DMS79 (cell line): ENCODE measurements at regions not wholly inside any gene's neighbourhood (a gene's known extent, or its start where the extent isn't known, plus 50 kb on each side); places are given as distances from the start of the nearest gene placed in this dataset.

Experiments used
- DNase-seq: peaks from one replicate; lab custom pipeline; 2025; lab: John Stamatoyannopoulos, UW

GRCh38 chr12:59839514-59839913 is 243.7 kb downstream of the SLC16A7 start:
- DNase-seq = no peak

- DNase-seq = no peak
Measured at GRCh38 chr12:59843260-59843843, 247.5 kb downstream of the SLC16A7 start.

GRCh38 chr12:59844750-59845149 is 248.9 kb downstream of the SLC16A7 start:
- no peak for DNase-seq

GRCh38 chr12:59845293-59845692 is 249.5 kb downstream of the SLC16A7 start:
- no peak for DNase-seq

GRCh38 chr12:59847127-59847526 is 251.3 kb downstream of the SLC16A7 start:
- DNase-seq = no peak

- no peak for DNase-seq
Measured at GRCh38 chr12:59850268-59850667, 254.4 kb downstream of the SLC16A7 start.

GRCh38 chr12:59858508-59859170 is 262.8 kb downstream of the SLC16A7 start:
- no peak for DNase-seq

- no peak for DNase-seq
Measured at GRCh38 chr12:59859171-59859510, 263.3 kb downstream of the SLC16A7 start.

GRCh38 chr12:59861635-59862034 is 265.8 kb downstream of the SLC16A7 start:
- no peak for DNase-seq

- no peak for DNase-seq
Measured at GRCh38 chr12:59867055-59867454, 271.2 kb downstream of the SLC16A7 start.

- DNase-seq = no peak
Measured at GRCh38 chr12:59867689-59868088, 271.9 kb downstream of the SLC16A7 start.

GRCh38 chr12:59871779-59872178 is 275.9 kb downstream of the SLC16A7 start:
- no peak for DNase-seq

GRCh38 chr12:59873136-59873535 is 277.3 kb downstream of the SLC16A7 start:
- DNase-seq = no peak

- no peak for DNase-seq
Measured at GRCh38 chr12:59874781-59875180, 279.0 kb downstream of the SLC16A7 start.

GRCh38 chr12:59886131-59886733 is 290.4 kb downstream of the SLC16A7 start:
- no peak for DNase-seq

GRCh38 chr12:59887178-59887577 is 291.3 kb downstream of the SLC16A7 start:
- no peak for DNase-seq

- DNase-seq = no peak
Measured at GRCh38 chr12:59890896-59891579, 295.2 kb downstream of the SLC16A7 start.

GRCh38 chr12:59895166-59895775 is 299.4 kb downstream of the SLC16A7 start:
- DNase-seq = no peak

GRCh38 chr12:59904874-59905521 is 309.2 kb downstream of the SLC16A7 start:
- DNase-seq = no peak

GRCh38 chr12:59911516-59911915 is 315.7 kb downstream of the SLC16A7 start:
- no peak for DNase-seq

GRCh38 chr12:59916988-59917387 is 321.2 kb downstream of the SLC16A7 start:
- DNase-seq = no peak

- no peak for DNase-seq
Measured at GRCh38 chr12:59927032-59927431, 331.2 kb downstream of the SLC16A7 start.
